PC-3 (cell line): ENCODE measurements at regions not wholly inside any gene's neighbourhood (a gene's known extent, or its start where the extent isn't known, plus 50 kb on each side); places are given as distances from the start of the nearest gene placed in this dataset.

Experiments
- ATAC-seq: fragments of 200-7000 bp; cut with Tn5 transposase; 2 replicates; pipeline ENCODE4 v1.9.1; 2020; ENCODE audit warnings: mild to moderate bottlenecking, moderate library complexity
- BruUV-seq: library from RNA; stranded (reverse); fragments of 400-500 nt; replicated peaks from 2 replicates; lab custom pipeline; 2021; lab: Mats Ljungman, UMichigan
- CTCF ChIA-PET: fragments of 300-600 bp; sonication (Branson Sonifier 250); formaldehyde crosslinking; loops from one replicate; lab custom pipeline; 2022; ENCODE audit warnings: antibody characterized with exemption; lab: Charles Lee
- POLR2A ChIA-PET: fragments of 300-600 bp; sonication (Branson Sonifier 250); formaldehyde crosslinking; loops from one replicate; lab custom pipeline; 2022; ENCODE audit warnings: antibody characterized with exemption; ENCODE audit not compliant: unreplicated experiment; lab: Charles Lee
- DNase-seq: peaks from one replicate; pipeline ENCODE4 v3.0.0-alpha.2; 2015
- H2AFZ ChIP-seq: fragments of 300-600 bp; sonication (generic); 2 replicates; pipeline ENCODE4 v1.6.0; 2016; ENCODE audit warnings: antibody characterized with exemption, low read length
- H3F3A ChIP-seq: fragments of 300-600 bp; sonication (generic); one replicate; pipeline ENCODE4 v1.6.0; 2017; ENCODE audit warnings: antibody characterized with exemption, low read length, control low read depth, mild to moderate bottlenecking; ENCODE audit not compliant: unreplicated experiment
- H3K27ac ChIP-seq: fragments of 300-600 bp; sonication (generic); 2 replicates; pipeline ENCODE4 v1.5.1; 2016; ENCODE audit warnings: mild to moderate bottlenecking, low read length
- H3K27me3 ChIP-seq: fragments of 300-600 bp; sonication (generic); 2 replicates; pipeline ENCODE4 v1.6.1; 2016; ENCODE audit warnings: low read length, mixed read lengths
- H3K36me3 ChIP-seq: fragments of 300-600 bp; sonication (generic); 2 replicates; pipeline ENCODE4 v1.6.1; 2016; ENCODE audit warnings: low read depth, mixed run types, low read length, mixed read lengths
- H3K4me1 ChIP-seq: fragments of 300-600 bp; sonication (generic); 2 replicates; pipeline ENCODE4 v1.5.1; 2016; ENCODE audit warnings: low read length; ENCODE audit not compliant: insufficient read depth
- H3K4me2 ChIP-seq: fragments of 300-600 bp; sonication (generic); 2 replicates; pipeline ENCODE4 v1.6.0; 2016; ENCODE audit warnings: low read length
- H3K4me3 ChIP-seq: fragments of 300-600 bp; sonication (generic); 2 replicates; pipeline ENCODE4 v1.5.1; 2016; ENCODE audit warnings: mild to moderate bottlenecking, low read length, mixed read lengths
- H3K79me2 ChIP-seq: fragments of 300-600 bp; sonication (generic); 2 replicates; pipeline ENCODE4 v1.6.1; 2017; ENCODE audit warnings: low read length, mixed read lengths
- H3K9ac ChIP-seq: fragments of 300-600 bp; sonication (generic); 2 replicates; pipeline ENCODE4 v1.6.0; 2016; ENCODE audit warnings: mild to moderate bottlenecking, low read length
- H3K9me2 ChIP-seq: fragments of 300-600 bp; sonication (generic); replicated peaks from 2 replicates; pipeline ENCODE4 v1.6.1; 2016; ENCODE audit warnings: mixed run types, low read length, mixed read lengths
- H3K9me3 ChIP-seq: fragments of 300-600 bp; sonication (generic); 2 replicates; pipeline ENCODE4 v1.6.1; 2016; ENCODE audit warnings: low read length, mixed read lengths
- H4K20me1 ChIP-seq: fragments of 300-600 bp; sonication (generic); 2 replicates; pipeline ENCODE4 v1.6.1; 2016; ENCODE audit warnings: low read length, mixed read lengths
- CTCF ChIP-seq: fragments of 300-600 bp; sonication (generic); conservative IDR thresholded peaks from 2 replicates; pipeline ENCODE4 v1.5.1; 2017; ENCODE audit warnings: antibody characterized with exemption, low read depth, mild to moderate bottlenecking, low read length
- EZH2 ChIP-seq: fragments of 300-600 bp; sonication (generic); IDR thresholded peaks from one replicate; pipeline ENCODE4 v1.6.1; 2017; ENCODE audit warnings: antibody characterized with exemption, mild to moderate bottlenecking, low read length; ENCODE audit not compliant: unreplicated experiment
- EZH2phosphoT487 ChIP-seq: fragments of 300-600 bp; sonication (generic); IDR thresholded peaks from 2 replicates; pipeline ENCODE4 v1.6.1; 2018; ENCODE audit warnings: mild to moderate bottlenecking, antibody characterized with exemption, low read length, borderline replicate concordance
- intact Hi-C: fragments of 100-400 bp; cut with micrococcal nuclease; formaldehyde crosslinking; loops from 2 replicates; pipeline ENCODE4 v1.9.0; 2023

DNA sequence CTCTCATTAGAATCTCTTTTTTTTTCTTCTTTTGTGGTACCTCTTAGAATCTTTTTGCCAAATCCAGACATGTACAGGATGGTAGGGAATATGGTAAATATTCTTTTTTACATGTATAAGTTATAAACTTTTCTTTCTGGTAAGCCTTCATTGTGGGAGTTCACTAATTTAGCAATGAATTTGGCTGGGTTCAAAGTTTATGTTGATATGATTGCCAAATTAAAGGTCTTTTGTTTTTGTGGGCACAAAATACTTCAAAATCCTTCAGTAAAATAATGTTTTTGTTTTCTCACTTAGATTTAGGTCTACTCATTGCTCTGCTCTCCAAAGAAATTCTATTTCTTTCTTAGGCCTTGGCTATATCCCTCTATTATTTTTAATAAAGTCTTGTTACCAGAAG, 1405.9 kb upstream of the ALCAM start:
- intact Hi-C loops, result no loop called here
- no peak overlapping the region for H3K4me2 ChIP-seq
- H3K79me2 ChIP-seq, result no peaks in the 10 kb centered on the region
- CTCF ChIA-PET, result no interaction called here
- H3K9me3 ChIP-seq, result no peaks in the 10 kb centered on the region
- TF ChIP-seq EZH2, result no peak
- no peak for TF ChIP-seq CTCF
- TF ChIP-seq EZH2phosphoT487, result no peak
- no peaks in the 10 kb centered on the region for H4K20me1 ChIP-seq
- H3K9ac ChIP-seq, result no peak overlapping the region
- no peak for DNase-seq
- POLR2A ChIA-PET, result no interaction called here
- 0 out of 2 replicates have a peak, but pooled peaks cover 5% of the 10 kb centered on the region for H3K27me3 ChIP-seq
- peaks cover 17% of the 10 kb centered on the region; the same call in 1 of the 2 replicates for H3K4me1 ChIP-seq
- no peaks in the 10 kb centered on the region for H3K9me2 ChIP-seq
- no peaks in the 10 kb centered on the region for H3K36me3 ChIP-seq
- ATAC-seq, result no peak
- no TSS peak for BruUV-seq
- no peak overlapping the region for H3K27ac ChIP-seq
- H2AFZ ChIP-seq, result no peak overlapping the region
- no peak overlapping the region for H3K4me3 ChIP-seq
- H3F3A ChIP-seq, result no peaks in the 10 kb centered on the region

DNA sequence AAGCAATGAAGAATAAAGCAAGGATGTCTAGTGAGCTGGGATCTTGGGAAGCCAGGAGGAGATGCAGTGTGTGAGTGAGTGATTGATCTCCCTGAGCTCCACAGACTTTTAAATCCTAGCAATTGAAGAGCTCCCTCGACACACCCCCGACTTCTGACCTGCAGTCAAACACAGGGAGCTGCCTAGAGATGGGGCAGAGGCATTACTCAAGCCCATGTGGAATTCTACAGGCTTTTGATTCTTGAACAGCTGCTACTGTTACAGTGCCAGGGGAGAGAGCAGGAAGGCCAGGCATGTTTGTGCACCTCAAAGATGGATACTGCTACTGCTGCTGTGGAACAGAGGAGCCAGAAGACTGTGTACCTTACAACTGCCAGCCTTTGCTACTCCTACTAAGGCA, 1403.1 kb upstream of the ALCAM start:
- ATAC-seq (peak; percentile 48), DNase-seq (no peak)
- TF ChIP-seq CTCF, result no peak
- no peak for TF ChIP-seq EZH2phosphoT487
- no peak for TF ChIP-seq EZH2
- no TSS peak for BruUV-seq
- H3F3A ChIP-seq, result no peaks in the 10 kb centered on the region
- 0 out of 2 replicates have a peak, but pooled peaks cover 3% of the 10 kb centered on the region for H3K27me3 ChIP-seq
- H3K4me1 ChIP-seq, result peaks cover 17% of the 10 kb centered on the region; the same call in 1 of the 2 replicates
- 0 out of 2 replicates have a peak overlapping the region, but pooled peaks have one; percentile 6 for H3K27ac ChIP-seq
- H4K20me1 ChIP-seq, result no peaks in the 10 kb centered on the region
- ChIA-PET CTCF (no interaction called here), POLR2A (no interaction called here)
- 0 out of 2 replicates have a peak overlapping the region, but pooled peaks have one; percentile 24 for H3K4me2 ChIP-seq
- H3K79me2 ChIP-seq, result no peaks in the 10 kb centered on the region
- no peak overlapping the region for H3K4me3 ChIP-seq
- H3K9me2 ChIP-seq, result no peaks in the 10 kb centered on the region
- H2AFZ ChIP-seq, result no peak overlapping the region
- H3K36me3 ChIP-seq, result no peaks in the 10 kb centered on the region
- no peak overlapping the region for H3K9ac ChIP-seq
- intact Hi-C loops, result no loop called here
- no peaks in the 10 kb centered on the region for H3K9me3 ChIP-seq

DNA sequence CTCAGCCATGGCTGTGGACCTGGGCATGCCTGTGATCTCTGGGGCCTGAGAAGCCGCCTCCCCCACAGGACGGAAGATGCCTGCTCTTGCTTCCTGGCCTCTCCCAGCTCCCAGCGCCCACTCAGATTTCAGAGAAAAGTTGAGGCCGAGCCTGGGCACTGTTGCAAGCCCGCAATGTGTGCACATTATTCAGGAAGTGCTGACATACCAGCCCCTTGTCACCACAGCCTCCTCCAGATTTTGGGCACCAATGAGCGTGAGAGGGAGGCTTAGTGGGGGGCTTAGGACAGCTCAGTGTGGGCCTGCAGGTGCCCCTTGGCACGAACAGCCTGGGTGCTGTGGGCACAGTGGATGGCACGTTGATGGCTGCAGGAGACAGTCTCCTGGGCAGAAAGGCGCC, 1400.9 kb upstream of the ALCAM start:
- Histone ChIP-seq H3K27me3 (no peaks in the 10 kb centered on the region), H3K36me3 (no peaks in the 10 kb centered on the region), H3K4me3 (no peak overlapping the region), H3K27ac (no peak overlapping the region), H3K4me1 (peaks cover 17% of the 10 kb centered on the region; the same call in 1 of the 2 replicates), H3F3A (no peaks in the 10 kb centered on the region), H3K4me2 (no peak overlapping the region), H3K9ac (no peak overlapping the region), H3K79me2 (no peaks in the 10 kb centered on the region), H2AFZ (no peak overlapping the region), H4K20me1 (no peaks in the 10 kb centered on the region), H3K9me2 (no peaks in the 10 kb centered on the region), H3K9me3 (no peaks in the 10 kb centered on the region)
- CTCF ChIA-PET, result no interaction called here
- no peak for DNase-seq
- POLR2A ChIA-PET, result no interaction called here
- no TSS peak for BruUV-seq
- no peak for ATAC-seq
- intact Hi-C loops, result no loop called here
- TF ChIP-seq EZH2 (no peak), EZH2phosphoT487 (no peak)
